GM23338 (cell line): ENCODE measurements at regions not wholly inside any gene's neighbourhood (a gene's known extent, or its start where the extent isn't known, plus 50 kb on each side); places are given as distances from the start of the nearest gene placed in this dataset.

ENCODE experiments used
- ATAC-seq: fragments of 200-7000 bp; cut with Tn5 transposase; 3 replicates; pipeline ENCODE4 v1.9.1; 2020
- DNase-seq: peaks from one replicate; pipeline ENCODE4 v3.0.0-alpha.2; 2015; ENCODE audit warnings: low spot score
- H2AFZ ChIP-seq: fragments of 200-600 bp; sonication (generic); 2 replicates; pipeline ENCODE4 v1.8.0; 2016; ENCODE audit warnings: antibody characterized with exemption, mild to moderate bottlenecking, moderate library complexity
- H3F3A ChIP-seq: fragments of 200-600 bp; sonication (generic); replicated peaks from 2 replicates; pipeline ENCODE4 v1.8.0; 2017; ENCODE audit warnings: antibody characterized with exemption, mixed run types, low read depth
- H3K27ac ChIP-seq: fragments of 200-600 bp; sonication (generic); 2 replicates; pipeline ENCODE4 v1.6.1; 2016; ENCODE audit warnings: low read depth
- H3K27me3 ChIP-seq: fragments of 200-600 bp; sonication (generic); 2 replicates; pipeline ENCODE4 v1.8.0; 2016; ENCODE audit warnings: mild to moderate bottlenecking, mixed run types, moderate library complexity; ENCODE audit not compliant: insufficient read depth
- H3K36me3 ChIP-seq: fragments of 200-600 bp; sonication (generic); 2 replicates; pipeline ENCODE4 v1.8.0; 2016; ENCODE audit warnings: mild to moderate bottlenecking; ENCODE audit not compliant: insufficient read depth
- H3K4me1 ChIP-seq: fragments of 200-600 bp; sonication (generic); 2 replicates; pipeline ENCODE4 v1.8.0; 2016; ENCODE audit warnings: mild to moderate bottlenecking, moderate library complexity; ENCODE audit not compliant: insufficient read depth
- H3K4me2 ChIP-seq: fragments of 200-600 bp; sonication (generic); 2 replicates; pipeline ENCODE4 v1.7.1; 2017; ENCODE audit warnings: mixed run types
- H3K4me3 ChIP-seq: fragments of 200-600 bp; sonication (generic); 2 replicates; pipeline ENCODE4 v1.6.1; 2016; ENCODE audit warnings: mixed run types
- H3K79me2 ChIP-seq: fragments of 200-600 bp; sonication (generic); replicated peaks from 2 replicates; pipeline ENCODE4 v1.8.0; 2017; ENCODE audit warnings: mild to moderate bottlenecking; ENCODE audit not compliant: insufficient read depth
- H3K9me2 ChIP-seq: fragments of 200-600 bp; sonication (generic); 2 replicates; pipeline ENCODE4 v1.8.0; 2017; ENCODE audit not compliant: insufficient read depth
- H4K20me1 ChIP-seq: fragments of 200-600 bp; sonication (generic); replicated peaks from 2 replicates; pipeline ENCODE4 v1.8.0; 2017; ENCODE audit warnings: mild to moderate bottlenecking; ENCODE audit not compliant: insufficient read depth
- H3K27ac Mint-ChIP-seq: 2 replicates; pipeline ENCODE4 v1.8.0; 2020; ENCODE audit warnings: inconsistent platforms, mild to moderate bottlenecking, moderate library complexity, mixed read lengths
- H3K27me3 Mint-ChIP-seq: 3 replicates; pipeline ENCODE4 v1.8.0; 2022; ENCODE audit warnings: low read depth, mild to moderate bottlenecking, moderate library complexity, mixed read lengths, inconsistent platforms; ENCODE audit not compliant: insufficient read depth, poor library complexity
- H3K36me3 Mint-ChIP-seq: 3 replicates; pipeline ENCODE4 v1.8.0; 2021; ENCODE audit warnings: low read depth, mild to moderate bottlenecking, inconsistent platforms, moderate library complexity, mixed read lengths
- H3K4me1 Mint-ChIP-seq: 3 replicates; pipeline ENCODE4 v1.8.0; 2020; ENCODE audit warnings: mild to moderate bottlenecking, inconsistent platforms, mixed read lengths
- H3K4me3 Mint-ChIP-seq: 3 replicates; pipeline ENCODE4 v1.8.0; 2021; ENCODE audit warnings: moderate library complexity, mild to moderate bottlenecking, inconsistent platforms, mixed read lengths
- H3K9me3 Mint-ChIP-seq: 3 replicates; pipeline ENCODE4 v1.8.0; 2020; ENCODE audit warnings: moderate library complexity, mild to moderate bottlenecking, inconsistent platforms, mixed read lengths
- CREB1 ChIP-seq: fragments of 250-450 bp; sonication (Bioruptor Pico); IDR thresholded peaks from 2 replicates; pipeline ENCODE4 v1.5.0; 2020; ENCODE audit warnings: low read depth, mild to moderate bottlenecking, moderate library complexity
- EZH2 ChIP-seq: fragments of 200-600 bp; sonication (generic); IDR thresholded peaks from one replicate; pipeline ENCODE4 v1.8.0; 2017; ENCODE audit warnings: antibody characterized with exemption, mild to moderate bottlenecking, low read depth; ENCODE audit not compliant: unreplicated experiment
- EZH2phosphoT487 ChIP-seq: fragments of 200-600 bp; sonication (generic); IDR thresholded peaks from one replicate; pipeline ENCODE4 v1.8.1; 2018; ENCODE audit warnings: antibody characterized with exemption; ENCODE audit not compliant: unreplicated experiment
- JUNB ChIP-seq: IDR thresholded peaks from one replicate; pipeline ENCODE4 v1.6.1; 2016; ENCODE audit warnings: antibody characterized with exemption; ENCODE audit not compliant: unreplicated experiment
- NANOG ChIP-seq: IDR thresholded peaks from 2 replicates; pipeline ENCODE4 v1.6.1; 2016; ENCODE audit warnings: antibody characterized with exemption, borderline replicate concordance
- POLR2AphosphoS5 ChIP-seq: IDR thresholded peaks from 2 replicates; pipeline ENCODE4 v1.6.1; 2016; ENCODE audit warnings: antibody characterized with exemption, low read depth
- STAT1 ChIP-seq: IDR thresholded peaks from one replicate; pipeline ENCODE4 v1.6.1; 2016; ENCODE audit warnings: antibody characterized with exemption; ENCODE audit not compliant: unreplicated experiment
- ZNF114 ChIP-seq: fragments of 250-450 bp; sonication (Bioruptor Pico); IDR thresholded peaks from 2 replicates; pipeline ENCODE4 v1.5.0; 2020; ENCODE audit warnings: mild to moderate bottlenecking, moderate library complexity
- ZNF331 ChIP-seq: fragments of 250-450 bp; sonication (Bioruptor Pico); IDR thresholded peaks from 2 replicates; pipeline ENCODE4 v1.5.0; 2020; ENCODE audit warnings: low read depth, mild to moderate bottlenecking, moderate library complexity
- TF ChIP-seq, protein P1 (sequence below): IDR thresholded peaks from one replicate; pipeline ENCODE4 v1.6.1; 2018; ENCODE audit warnings: antibody characterized with exemption; ENCODE audit not compliant: unreplicated experiment
- TF ChIP-seq, protein P2 (sequence below), 2 experiments: fragments of 200-600 bp in 1 of 2; sonication (generic) in 1 of 2; conservative IDR thresholded peaks; 2 replicates each; pipeline versions ENCODE4 v1.5.1 to v1.6.1; 2016 to 2017; ENCODE audit warnings: antibody characterized with exemption in 2 of 2, low read depth in 2 of 2, mild to moderate bottlenecking in 2 of 2, moderate library complexity in 1 of 2
- TF ChIP-seq, protein P3 (sequence below): IDR thresholded peaks from 2 replicates; pipeline ENCODE4 v1.6.1; 2016; ENCODE audit warnings: antibody characterized with exemption
- TF ChIP-seq, protein P4 (sequence below): fragments of 250-450 bp; sonication (Bioruptor Pico); IDR thresholded peaks from 2 replicates; pipeline ENCODE4 v1.5.0; 2020; ENCODE audit warnings: mild to moderate bottlenecking, moderate library complexity

DNA sequence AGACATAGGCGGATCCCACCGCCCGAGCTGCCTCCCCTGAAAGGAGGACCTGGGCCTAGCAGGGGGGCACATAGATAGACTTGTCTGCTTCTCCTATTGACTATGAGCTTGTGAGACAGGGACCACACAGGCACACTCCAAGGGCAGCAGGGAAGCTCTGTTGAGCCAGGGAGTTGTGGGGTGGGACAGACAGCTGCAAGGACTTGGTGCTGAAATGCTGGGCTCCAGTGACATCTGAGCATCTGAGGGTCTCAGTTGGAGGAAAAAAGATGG, 53.4 kb upstream of the ANO1 start:
- no peak overlapping the region for H3K27ac ChIP-seq
- H3K4me2 ChIP-seq = no peak overlapping the region
- no peaks in the 10 kb centered on the region for H3K79me2 ChIP-seq
- no peak overlapping the region for H2AFZ ChIP-seq
- H3K4me3 Mint-ChIP-seq = no peak overlapping the region
- H3K36me3 ChIP-seq = no peaks in the 10 kb centered on the region
- no peaks in the 10 kb centered on the region for H3K27me3 ChIP-seq
- TF ChIP-seq CREB1 (no peak), EZH2 (no peak), EZH2phosphoT487 (no peak), NANOG (no peak), STAT1 (no peak), POLR2AphosphoS5 (no peak), JUNB (no peak), ZNF331 (no peak), ZNF114 (no peak)
- TF ChIP-seq, protein P1, sequence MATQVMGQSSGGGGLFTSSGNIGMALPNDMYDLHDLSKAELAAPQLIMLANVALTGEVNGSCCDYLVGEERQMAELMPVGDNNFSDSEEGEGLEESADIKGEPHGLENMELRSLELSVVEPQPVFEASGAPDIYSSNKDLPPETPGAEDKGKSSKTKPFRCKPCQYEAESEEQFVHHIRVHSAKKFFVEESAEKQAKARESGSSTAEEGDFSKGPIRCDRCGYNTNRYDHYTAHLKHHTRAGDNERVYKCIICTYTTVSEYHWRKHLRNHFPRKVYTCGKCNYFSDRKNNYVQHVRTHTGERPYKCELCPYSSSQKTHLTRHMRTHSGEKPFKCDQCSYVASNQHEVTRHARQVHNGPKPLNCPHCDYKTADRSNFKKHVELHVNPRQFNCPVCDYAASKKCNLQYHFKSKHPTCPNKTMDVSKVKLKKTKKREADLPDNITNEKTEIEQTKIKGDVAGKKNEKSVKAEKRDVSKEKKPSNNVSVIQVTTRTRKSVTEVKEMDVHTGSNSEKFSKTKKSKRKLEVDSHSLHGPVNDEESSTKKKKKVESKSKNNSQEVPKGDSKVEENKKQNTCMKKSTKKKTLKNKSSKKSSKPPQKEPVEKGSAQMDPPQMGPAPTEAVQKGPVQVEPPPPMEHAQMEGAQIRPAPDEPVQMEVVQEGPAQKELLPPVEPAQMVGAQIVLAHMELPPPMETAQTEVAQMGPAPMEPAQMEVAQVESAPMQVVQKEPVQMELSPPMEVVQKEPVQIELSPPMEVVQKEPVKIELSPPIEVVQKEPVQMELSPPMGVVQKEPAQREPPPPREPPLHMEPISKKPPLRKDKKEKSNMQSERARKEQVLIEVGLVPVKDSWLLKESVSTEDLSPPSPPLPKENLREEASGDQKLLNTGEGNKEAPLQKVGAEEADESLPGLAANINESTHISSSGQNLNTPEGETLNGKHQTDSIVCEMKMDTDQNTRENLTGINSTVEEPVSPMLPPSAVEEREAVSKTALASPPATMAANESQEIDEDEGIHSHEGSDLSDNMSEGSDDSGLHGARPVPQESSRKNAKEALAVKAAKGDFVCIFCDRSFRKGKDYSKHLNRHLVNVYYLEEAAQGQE = no peak
- TF ChIP-seq, protein P2, sequence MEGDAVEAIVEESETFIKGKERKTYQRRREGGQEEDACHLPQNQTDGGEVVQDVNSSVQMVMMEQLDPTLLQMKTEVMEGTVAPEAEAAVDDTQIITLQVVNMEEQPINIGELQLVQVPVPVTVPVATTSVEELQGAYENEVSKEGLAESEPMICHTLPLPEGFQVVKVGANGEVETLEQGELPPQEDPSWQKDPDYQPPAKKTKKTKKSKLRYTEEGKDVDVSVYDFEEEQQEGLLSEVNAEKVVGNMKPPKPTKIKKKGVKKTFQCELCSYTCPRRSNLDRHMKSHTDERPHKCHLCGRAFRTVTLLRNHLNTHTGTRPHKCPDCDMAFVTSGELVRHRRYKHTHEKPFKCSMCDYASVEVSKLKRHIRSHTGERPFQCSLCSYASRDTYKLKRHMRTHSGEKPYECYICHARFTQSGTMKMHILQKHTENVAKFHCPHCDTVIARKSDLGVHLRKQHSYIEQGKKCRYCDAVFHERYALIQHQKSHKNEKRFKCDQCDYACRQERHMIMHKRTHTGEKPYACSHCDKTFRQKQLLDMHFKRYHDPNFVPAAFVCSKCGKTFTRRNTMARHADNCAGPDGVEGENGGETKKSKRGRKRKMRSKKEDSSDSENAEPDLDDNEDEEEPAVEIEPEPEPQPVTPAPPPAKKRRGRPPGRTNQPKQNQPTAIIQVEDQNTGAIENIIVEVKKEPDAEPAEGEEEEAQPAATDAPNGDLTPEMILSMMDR (conservative IDR thresholded peaks at IDR 0.05; ENCODE audit: low read depth in 2 of 2) = no peak
- TF ChIP-seq, protein P3, sequence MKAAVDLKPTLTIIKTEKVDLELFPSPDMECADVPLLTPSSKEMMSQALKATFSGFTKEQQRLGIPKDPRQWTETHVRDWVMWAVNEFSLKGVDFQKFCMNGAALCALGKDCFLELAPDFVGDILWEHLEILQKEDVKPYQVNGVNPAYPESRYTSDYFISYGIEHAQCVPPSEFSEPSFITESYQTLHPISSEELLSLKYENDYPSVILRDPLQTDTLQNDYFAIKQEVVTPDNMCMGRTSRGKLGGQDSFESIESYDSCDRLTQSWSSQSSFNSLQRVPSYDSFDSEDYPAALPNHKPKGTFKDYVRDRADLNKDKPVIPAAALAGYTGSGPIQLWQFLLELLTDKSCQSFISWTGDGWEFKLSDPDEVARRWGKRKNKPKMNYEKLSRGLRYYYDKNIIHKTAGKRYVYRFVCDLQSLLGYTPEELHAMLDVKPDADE = no peak
- TF ChIP-seq, protein P4, sequence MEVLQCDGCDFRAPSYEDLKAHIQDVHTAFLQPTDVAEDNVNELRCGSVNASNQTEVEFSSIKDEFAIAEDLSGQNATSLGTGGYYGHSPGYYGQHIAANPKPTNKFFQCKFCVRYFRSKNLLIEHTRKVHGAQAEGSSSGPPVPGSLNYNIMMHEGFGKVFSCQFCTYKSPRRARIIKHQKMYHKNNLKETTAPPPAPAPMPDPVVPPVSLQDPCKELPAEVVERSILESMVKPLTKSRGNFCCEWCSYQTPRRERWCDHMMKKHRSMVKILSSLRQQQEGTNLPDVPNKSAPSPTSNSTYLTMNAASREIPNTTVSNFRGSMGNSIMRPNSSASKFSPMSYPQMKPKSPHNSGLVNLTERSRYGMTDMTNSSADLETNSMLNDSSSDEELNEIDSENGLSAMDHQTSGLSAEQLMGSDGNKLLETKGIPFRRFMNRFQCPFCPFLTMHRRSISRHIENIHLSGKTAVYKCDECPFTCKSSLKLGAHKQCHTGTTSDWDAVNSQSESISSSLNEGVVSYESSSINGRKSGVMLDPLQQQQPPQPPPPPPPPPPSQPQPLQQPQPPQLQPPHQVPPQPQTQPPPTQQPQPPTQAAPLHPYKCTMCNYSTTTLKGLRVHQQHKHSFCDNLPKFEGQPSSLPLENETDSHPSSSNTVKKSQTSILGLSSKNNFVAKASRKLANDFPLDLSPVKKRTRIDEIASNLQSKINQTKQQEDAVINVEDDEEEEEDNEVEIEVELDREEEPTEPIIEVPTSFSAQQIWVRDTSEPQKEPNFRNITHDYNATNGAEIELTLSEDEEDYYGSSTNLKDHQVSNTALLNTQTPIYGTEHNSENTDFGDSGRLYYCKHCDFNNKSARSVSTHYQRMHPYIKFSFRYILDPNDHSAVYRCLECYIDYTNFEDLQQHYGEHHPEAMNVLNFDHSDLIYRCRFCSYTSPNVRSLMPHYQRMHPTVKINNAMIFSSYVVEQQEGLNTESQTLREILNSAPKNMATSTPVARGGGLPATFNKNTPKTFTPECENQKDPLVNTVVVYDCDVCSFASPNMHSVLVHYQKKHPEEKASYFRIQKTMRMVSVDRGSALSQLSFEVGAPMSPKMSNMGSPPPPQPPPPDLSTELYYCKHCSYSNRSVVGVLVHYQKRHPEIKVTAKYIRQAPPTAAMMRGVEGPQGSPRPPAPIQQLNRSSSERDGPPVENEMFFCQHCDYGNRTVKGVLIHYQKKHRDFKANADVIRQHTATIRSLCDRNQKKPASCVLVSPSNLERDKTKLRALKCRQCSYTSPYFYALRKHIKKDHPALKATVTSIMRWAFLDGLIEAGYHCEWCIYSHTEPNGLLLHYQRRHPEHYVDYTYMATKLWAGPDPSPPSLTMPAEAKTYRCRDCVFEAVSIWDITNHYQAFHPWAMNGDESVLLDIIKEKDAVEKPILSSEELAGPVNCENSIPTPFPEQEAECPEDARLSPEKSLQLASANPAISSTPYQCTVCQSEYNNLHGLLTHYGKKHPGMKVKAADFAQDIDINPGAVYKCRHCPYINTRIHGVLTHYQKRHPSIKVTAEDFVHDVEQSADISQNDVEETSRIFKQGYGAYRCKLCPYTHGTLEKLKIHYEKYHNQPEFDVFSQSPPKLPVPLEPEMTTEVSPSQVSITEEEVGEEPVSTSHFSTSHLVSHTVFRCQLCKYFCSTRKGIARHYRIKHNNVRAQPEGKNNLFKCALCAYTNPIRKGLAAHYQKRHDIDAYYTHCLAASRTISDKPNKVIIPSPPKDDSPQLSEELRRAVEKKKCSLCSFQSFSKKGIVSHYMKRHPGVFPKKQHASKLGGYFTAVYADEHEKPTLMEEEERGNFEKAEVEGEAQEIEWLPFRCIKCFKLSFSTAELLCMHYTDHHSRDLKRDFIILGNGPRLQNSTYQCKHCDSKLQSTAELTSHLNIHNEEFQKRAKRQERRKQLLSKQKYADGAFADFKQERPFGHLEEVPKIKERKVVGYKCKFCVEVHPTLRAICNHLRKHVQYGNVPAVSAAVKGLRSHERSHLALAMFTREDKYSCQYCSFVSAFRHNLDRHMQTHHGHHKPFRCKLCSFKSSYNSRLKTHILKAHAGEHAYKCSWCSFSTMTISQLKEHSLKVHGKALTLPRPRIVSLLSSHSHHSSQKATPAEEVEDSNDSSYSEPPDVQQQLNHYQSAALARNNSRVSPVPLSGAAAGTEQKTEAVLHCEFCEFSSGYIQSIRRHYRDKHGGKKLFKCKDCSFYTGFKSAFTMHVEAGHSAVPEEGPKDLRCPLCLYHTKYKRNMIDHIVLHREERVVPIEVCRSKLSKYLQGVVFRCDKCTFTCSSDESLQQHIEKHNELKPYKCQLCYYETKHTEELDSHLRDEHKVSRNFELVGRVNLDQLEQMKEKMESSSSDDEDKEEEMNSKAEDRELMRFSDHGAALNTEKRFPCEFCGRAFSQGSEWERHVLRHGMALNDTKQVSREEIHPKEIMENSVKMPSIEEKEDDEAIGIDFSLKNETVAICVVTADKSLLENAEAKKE (CRISPR knock-in tag) = no peak
- no peaks in the 10 kb centered on the region for H3K36me3 Mint-ChIP-seq
- peaks cover 2% of the 10 kb centered on the region for H3K27me3 Mint-ChIP-seq
- H3K27ac Mint-ChIP-seq = no peak overlapping the region
- DNase-seq = no peak
- H3K9me3 Mint-ChIP-seq = no peaks in the 10 kb centered on the region
- peaks cover 4% of the 10 kb centered on the region; the same call in 2 of the 3 replicates for H3K4me1 Mint-ChIP-seq
- no peaks in the 10 kb centered on the region for H4K20me1 ChIP-seq
- H3F3A ChIP-seq = no peaks in the 10 kb centered on the region
- peaks cover 10% of the 10 kb centered on the region for H3K9me2 ChIP-seq
- no peak for ATAC-seq
- no peak overlapping the region for H3K4me3 ChIP-seq
- H3K4me1 ChIP-seq = no peaks in the 10 kb centered on the region
